ENCODE measurements at regions not wholly inside any gene's neighbourhood (a gene's known extent, or its start where the extent isn't known, plus 50 kb on each side); places are given as distances from the start of the nearest gene placed in this dataset.

DNA sequence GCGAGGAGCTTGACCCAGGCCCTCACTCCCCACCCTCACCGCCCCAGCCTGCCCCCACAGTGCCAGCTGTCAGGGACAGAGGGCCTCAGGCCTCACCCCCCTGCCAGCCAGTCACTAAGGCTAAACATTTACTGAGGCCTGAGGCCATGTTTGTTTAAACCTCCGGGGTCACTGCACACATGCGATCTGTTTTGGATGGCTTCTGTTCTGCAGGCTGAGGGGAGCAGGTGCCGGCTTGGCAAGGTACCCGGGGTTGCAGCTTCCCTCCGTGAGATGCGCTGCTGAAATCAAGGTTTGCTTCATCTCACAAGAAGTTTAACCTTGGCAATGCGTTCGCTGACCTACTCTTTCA, 103.3 kb upstream of the BOD1 start:
- no peak overlapping the region for H3K27ac ChIP-seq
- TF ChIP-seq, protein P1, sequence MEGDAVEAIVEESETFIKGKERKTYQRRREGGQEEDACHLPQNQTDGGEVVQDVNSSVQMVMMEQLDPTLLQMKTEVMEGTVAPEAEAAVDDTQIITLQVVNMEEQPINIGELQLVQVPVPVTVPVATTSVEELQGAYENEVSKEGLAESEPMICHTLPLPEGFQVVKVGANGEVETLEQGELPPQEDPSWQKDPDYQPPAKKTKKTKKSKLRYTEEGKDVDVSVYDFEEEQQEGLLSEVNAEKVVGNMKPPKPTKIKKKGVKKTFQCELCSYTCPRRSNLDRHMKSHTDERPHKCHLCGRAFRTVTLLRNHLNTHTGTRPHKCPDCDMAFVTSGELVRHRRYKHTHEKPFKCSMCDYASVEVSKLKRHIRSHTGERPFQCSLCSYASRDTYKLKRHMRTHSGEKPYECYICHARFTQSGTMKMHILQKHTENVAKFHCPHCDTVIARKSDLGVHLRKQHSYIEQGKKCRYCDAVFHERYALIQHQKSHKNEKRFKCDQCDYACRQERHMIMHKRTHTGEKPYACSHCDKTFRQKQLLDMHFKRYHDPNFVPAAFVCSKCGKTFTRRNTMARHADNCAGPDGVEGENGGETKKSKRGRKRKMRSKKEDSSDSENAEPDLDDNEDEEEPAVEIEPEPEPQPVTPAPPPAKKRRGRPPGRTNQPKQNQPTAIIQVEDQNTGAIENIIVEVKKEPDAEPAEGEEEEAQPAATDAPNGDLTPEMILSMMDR (IDR thresholded peaks at IDR 0.05), result no peak
- no peak for TF ChIP-seq ZFX (IDR thresholded peaks at IDR 0.05; ENCODE audit: borderline replicate concordance)

DNA sequence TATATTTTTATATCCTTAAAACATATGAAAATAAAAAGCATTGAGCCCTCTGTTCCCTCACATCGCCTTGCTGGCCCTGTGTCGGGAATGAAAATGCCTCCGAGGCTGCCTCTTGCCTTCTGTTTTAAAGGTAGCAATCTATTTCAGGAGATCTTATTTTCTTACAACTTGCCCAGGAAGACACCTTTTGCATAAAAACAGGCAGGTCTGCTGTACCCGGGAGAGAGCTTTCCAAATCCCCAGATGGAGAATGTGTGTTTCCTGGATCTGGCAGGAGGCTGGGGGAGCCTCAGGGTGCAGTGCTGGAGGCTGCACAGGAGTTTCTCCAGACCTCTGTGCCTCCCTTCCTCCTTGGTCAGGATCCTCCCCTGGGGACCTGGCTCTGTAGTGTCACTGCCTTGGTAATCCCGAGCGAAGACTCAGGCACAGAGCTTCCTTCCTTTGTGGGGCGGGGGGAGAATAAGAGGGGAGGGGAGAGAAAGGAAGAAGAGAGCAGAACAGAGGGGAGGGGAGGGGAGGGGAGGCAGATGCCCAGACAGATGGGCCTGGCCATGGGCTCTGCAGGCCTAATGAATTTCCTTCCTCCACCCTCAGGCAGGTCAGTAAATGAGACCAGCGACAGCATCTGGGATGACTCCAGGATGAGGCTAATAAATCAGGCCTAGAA, 104.0 kb upstream of the BOD1 start:
- no peak overlapping the region for H3K27ac ChIP-seq
- no peak for TF ChIP-seq ZFX (IDR thresholded peaks at IDR 0.05; ENCODE audit: borderline replicate concordance)
- TF ChIP-seq, protein P1 (IDR thresholded peaks at IDR 0.05), result no peak

DNA sequence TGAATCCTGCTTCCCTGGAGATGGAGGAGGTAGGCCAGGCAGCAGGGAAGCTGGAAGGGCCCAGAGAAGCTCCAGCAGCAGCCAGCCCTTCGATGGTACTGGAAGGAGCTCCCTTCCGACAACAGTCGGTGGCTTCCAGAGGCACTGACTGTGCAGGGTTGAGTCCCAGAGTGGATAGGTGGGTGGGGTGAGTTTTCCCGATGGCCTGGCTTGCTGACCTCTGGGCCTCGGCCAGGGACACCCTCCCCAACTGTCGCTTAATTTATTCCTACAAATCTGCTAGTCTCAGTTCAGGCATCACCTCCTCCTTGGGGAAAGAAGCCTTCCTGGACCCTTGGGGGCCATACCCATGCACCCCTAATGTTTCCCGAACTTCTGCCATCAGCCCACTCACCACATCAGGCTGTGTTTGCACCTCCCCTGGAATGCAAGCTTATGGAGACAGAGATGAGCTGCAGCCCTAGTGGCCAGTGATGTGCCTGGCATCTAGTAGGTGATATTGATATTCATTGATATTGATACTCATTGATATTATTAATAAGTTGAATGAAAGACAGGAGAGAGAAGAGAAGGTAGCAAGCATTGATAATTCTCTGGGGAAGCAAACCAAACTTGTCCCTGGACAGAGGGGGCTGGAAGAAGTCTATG, 104.6 kb upstream of the BOD1 start:
- no peak for TF ChIP-seq ZFX (IDR thresholded peaks at IDR 0.05; ENCODE audit: borderline replicate concordance)
- TF ChIP-seq, protein P1 (IDR thresholded peaks at IDR 0.05), result no peak
- no peak overlapping the region for H3K27ac ChIP-seq

DNA sequence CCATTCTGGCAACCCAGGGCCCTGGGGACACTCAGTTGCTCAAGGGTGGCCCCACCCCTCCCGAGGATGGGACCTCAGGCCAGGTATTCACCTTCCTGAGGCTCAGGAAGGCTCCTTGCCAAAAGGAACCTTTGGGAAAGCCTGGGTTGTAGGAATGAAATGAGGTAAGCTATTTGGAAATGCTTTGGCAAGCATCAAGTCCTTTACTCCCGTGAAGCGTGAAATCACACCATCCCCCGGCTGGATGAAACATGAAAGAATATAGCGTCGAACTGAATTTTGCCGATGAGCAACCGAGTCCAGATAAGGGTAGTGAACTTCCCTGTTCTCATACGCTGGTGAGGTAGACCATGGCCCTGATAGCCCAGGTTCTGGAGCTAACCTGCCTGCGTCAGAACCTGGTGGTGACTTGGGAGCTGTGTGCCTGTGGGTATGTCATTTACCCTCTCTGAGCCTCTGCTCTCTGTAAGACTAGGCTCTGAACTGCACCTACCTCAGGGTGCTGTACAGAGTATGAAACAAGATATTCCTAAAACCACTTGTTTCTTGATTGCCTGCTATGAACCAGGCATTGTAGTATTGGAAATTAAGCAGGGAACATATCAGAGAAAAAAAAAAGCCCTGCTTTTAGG, 105.3 kb upstream of the BOD1 start:
- H3K27ac ChIP-seq, result no peak overlapping the region
- TF ChIP-seq, protein P1 (IDR thresholded peaks at IDR 0.05), result no peak
- no peak for TF ChIP-seq ZFX (IDR thresholded peaks at IDR 0.05; ENCODE audit: borderline replicate concordance)

DNA sequence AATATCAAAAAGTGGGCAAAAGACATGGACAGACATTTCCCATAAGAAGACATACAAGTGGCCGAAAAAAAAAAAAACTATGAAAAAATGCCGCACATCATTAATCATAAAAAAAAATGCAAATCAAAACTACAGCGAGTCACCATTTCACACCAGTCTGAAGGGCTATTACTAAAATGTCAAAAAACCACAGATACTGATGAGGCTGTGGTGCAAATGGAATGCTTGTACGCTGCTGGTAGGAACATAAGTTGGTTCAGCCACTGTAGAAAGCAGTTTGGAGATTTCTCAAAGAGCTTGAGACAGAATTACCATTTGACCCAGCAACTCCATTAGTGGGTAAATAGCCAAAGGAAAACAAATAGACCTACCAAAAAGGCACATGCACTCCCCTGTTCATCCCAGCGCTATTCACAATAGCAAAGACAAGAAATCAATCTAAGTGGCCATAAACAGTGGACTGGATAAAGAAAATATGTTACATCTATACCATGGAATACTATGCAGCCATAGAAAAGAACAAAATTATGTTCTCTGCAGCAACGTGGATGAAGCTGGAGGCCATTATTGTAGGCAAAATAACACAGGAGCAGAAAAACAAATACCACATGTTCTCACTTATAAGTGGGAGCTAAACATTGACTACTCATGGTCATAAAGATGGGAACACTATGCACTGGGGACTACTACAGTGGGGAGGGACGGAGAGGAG, 110.6 kb upstream of the BOD1 start:
- TF ChIP-seq, protein P1 (IDR thresholded peaks at IDR 0.05), result no peak
- no peak for TF ChIP-seq ZFX (IDR thresholded peaks at IDR 0.05; ENCODE audit: borderline replicate concordance)
- H3K27ac ChIP-seq, result no peak overlapping the region

DNA sequence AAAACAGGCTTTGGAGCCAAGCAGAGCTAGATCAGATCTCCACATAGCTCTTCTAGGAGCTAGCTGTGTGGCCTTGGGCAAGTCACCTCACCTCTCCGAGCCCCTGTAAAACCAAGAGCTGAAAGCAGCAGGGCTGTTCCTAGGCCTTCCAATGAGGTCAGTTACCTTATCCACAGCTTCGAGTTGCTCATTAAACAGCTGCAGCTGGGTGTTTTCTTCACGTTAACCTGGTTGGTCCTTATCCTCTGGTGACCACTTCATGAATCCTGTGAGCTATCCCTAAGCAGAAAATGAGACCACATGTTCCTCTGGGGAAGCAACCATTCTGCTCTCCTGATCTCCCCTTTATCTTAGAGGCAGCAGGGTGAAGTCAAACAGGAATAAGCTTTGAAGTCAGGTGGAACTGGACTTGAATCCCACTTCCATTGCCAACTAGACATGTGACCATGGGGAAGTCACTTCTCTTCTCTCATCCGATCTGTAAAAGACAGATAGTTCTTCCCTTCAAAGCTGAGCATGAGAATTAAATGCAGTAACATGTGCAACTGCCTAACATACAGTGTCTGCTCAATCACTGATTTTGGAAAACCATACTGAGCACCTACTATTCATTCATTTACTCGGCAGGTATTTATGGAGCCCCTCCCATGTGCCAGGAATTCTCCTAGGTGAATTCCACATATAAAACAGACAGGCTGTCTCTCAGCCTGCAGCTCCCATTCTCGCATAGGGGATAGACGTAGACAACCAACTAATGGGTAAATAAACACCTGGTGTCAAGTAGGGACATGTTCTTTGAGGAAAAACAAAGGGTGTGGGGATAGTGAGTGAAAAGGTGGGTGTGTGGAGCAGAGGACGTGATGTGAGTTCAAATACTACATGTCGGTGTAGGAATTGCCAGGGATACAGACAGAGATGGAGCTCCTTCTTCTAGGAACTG, 111.7 kb upstream of the BOD1 start:
- TF ChIP-seq, protein P1 (IDR thresholded peaks at IDR 0.05), result no peak
- no peak for TF ChIP-seq ZFX (IDR thresholded peaks at IDR 0.05; ENCODE audit: borderline replicate concordance)

More for the DNA sequence above, 111.7 kb upstream of the BOD1 start:
- no peak overlapping the region for H3K27ac ChIP-seq
